Effector memory CD8-positive, alpha-beta T cell (primary cell): ENCODE measurements at regions not wholly inside any gene's neighbourhood (a gene's known extent, or its start where the extent isn't known, plus 50 kb on each side); places are given as distances from the start of the nearest gene placed in this dataset.

Experiments used
- ATAC-seq: fragments of 150-1000 bp; cut with Tn5 transposase; replicated peaks from 2 replicates; pipeline ENCODE4 v1.10.0; 2021; ENCODE audit warnings: mild to moderate bottlenecking, moderate library complexity
- DNase-seq, 3 experiments: peaks; one replicate each; pipeline ENCODE4 v3.0.0; 2021
- H3K27ac Mint-ChIP-seq, 2 donors: one replicate each; pipeline ENCODE4 v1.8.0; 2022; ENCODE audit warnings: mild to moderate bottlenecking in 2 of 2, mixed read lengths in 2 of 2, moderate library complexity in 2 of 2
- H3K27me3 Mint-ChIP-seq, 2 donors: one replicate each; pipeline ENCODE4 v1.8.0; 2022; ENCODE audit warnings: mixed read lengths in 2 of 2
- H3K36me3 Mint-ChIP-seq: one replicate; pipeline ENCODE4 v1.8.0; 2022; ENCODE audit warnings: mild to moderate bottlenecking, moderate library complexity, mixed read lengths; ENCODE audit not compliant: insufficient read depth
- H3K4me1 Mint-ChIP-seq, 2 donors: one replicate each; pipeline ENCODE4 v1.8.0; 2022; ENCODE audit warnings: low read depth in 2 of 2, mixed read lengths in 2 of 2
- H3K4me3 Mint-ChIP-seq, 2 donors: one replicate each; pipeline ENCODE4 v1.8.0; 2022; ENCODE audit warnings: mild to moderate bottlenecking in 2 of 2, mixed read lengths in 2 of 2, moderate library complexity in 2 of 2
- H3K9me3 Mint-ChIP-seq, 2 donors: one replicate each; pipeline ENCODE4 v1.8.0; 2022; ENCODE audit warnings: mixed read lengths in 2 of 2

DNA sequence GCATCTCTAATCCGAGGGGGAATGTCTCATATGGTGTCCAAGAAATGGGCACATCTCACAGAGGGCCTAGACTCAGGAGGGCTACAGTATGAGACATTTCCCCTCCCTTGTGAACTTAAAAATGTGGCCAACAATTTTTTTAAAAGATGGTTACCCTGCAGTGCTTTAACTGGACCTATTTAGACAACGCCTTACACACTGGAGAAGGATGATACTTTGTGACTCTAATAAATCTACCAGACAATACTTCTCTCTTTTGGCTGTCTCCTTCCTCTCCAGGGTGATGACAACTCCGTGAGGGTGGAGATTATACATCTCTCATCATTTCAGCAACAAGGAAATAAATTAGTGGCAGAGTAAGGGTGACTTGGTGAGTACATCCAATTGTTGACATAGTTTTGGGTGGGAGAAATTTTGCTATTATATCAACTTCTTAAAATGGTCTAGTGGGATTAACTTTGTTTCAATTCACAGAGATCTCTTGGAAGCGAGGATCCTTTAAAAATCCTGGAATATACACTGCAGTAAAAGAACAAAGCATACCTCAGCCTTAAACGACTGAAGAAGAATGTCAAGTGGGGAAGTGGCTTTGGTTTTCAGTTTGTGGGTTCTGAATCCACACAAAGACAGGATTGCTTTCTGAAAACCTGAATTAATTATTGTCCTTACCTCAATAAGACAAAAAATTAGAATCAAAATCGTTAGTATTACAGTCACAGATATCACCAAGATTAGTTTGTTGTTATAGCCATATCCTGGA is 89.8 kb downstream of the KPNA2 start:
- peaks cover 40% of the 10 kb centered on the region for H3K36me3 Mint-ChIP-seq
- ATAC-seq, result no peak
- peak overlapping the region; percentile 16 to 21 for H3K27ac Mint-ChIP-seq
- peaks cover 10 to 23% of the 10 kb centered on the region in 2 donors for H3K4me1 Mint-ChIP-seq
- H3K4me3 Mint-ChIP-seq, result no peak overlapping the region
- H3K9me3 Mint-ChIP-seq, result no peaks in the 10 kb centered on the region
- no peak for DNase-seq
- no peaks in the 10 kb centered on the region for H3K27me3 Mint-ChIP-seq

DNA sequence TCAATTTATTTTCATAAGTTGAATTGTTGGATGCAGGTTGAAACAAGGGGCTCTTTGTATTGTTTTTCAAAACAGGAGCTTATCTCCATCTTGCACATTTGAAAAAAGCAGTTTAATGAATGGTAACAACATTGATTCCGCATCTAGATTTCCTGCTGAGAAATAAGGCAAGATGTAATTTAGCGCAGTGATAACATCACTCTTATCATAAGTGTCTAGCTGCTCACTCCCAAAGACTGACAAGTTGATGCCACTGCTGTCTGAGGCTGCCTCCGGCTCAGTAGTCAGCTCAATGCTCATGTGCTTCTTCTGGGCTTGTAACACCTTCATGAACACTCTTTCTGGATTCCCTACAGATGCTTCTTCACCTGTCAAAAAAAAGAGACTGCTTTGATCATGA is 92.4 kb downstream of the KPNA2 start:
- ATAC-seq (no peak), DNase-seq (no peak)
- no peaks in the 10 kb centered on the region for H3K9me3 Mint-ChIP-seq
- H3K4me1 Mint-ChIP-seq, result peaks cover 10 to 14% of the 10 kb centered on the region in 2 donors
- H3K27me3 Mint-ChIP-seq, result no peaks in the 10 kb centered on the region
- no peak overlapping the region for H3K27ac Mint-ChIP-seq
- peaks cover 42% of the 10 kb centered on the region for H3K36me3 Mint-ChIP-seq
- no peak overlapping the region for H3K4me3 Mint-ChIP-seq

DNA sequence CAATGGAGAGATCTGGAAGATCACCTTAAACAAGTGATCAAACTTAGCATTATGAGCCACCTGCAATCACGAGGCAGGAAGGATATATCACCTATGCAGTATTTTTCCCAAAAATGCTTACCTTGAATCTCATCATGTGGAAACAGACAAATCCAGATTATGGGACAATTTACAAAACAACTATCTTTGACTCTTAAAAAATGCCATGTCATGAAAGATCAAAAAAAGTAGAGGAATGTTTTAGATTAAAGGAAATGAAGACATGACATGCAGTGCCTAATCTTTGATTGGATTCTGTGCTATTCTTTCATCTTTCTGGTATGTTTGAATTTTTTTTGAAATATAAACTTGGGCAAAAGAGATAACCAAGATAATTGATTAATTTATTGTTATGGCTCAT is 95.9 kb downstream of the KPNA2 start:
- Mint-ChIP-seq H3K27ac (no peak overlapping the region), H3K9me3 (no peaks in the 10 kb centered on the region), H3K4me1 (peaks cover 5 to 6% of the 10 kb centered on the region in 2 donors), H3K36me3 (peaks cover 22% of the 10 kb centered on the region), H3K4me3 (no peak overlapping the region), H3K27me3 (no peaks in the 10 kb centered on the region)
- DNase-seq, result no peak
- no peak for ATAC-seq

DNA sequence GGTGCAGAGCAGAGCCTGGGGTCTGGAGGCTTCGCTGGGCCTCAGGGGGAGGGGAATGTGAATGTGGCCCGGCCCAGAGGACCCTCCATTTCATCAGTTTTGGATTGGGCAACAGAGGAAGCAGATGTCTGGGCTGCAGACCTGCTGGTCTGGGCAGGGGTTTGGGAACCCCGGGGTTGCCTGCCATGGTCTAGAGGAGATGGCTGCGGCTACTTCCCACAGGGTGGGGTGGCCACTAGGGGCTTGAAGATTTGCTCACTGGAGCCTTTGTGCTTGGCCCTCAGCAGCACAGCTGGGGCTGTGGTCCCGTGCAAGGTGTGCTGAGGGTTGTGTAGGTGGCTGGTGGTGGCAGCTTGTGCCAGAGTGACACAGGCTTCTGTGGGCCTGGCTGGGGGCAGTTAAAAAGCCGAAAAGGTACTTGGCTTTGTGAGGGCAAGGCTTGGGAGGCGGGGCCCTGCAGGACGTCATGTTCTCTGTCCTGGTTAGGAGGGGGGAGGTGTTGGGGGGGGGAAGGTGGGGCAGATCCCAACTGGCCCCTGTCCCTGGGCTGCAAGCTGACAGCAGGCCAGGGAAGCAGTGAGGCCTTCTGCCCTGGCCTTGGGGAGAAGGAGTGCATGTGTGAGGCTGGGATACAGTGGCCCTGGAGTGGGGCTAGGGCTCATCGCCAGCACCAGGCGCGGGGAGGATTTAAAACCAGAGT is 98.0 kb downstream of the KPNA2 start:
- Mint-ChIP-seq H3K27ac (peak overlapping the region; percentile 63 to 67), H3K4me3 (no peak overlapping the region), H3K9me3 (no peaks in the 10 kb centered on the region), H3K36me3 (peaks cover 12% of the 10 kb centered on the region), H3K27me3 (no peaks in the 10 kb centered on the region), H3K4me1 (peaks cover 3 to 6% of the 10 kb centered on the region in 2 donors)
- ATAC-seq (no peak), DNase-seq (no peak)

DNA sequence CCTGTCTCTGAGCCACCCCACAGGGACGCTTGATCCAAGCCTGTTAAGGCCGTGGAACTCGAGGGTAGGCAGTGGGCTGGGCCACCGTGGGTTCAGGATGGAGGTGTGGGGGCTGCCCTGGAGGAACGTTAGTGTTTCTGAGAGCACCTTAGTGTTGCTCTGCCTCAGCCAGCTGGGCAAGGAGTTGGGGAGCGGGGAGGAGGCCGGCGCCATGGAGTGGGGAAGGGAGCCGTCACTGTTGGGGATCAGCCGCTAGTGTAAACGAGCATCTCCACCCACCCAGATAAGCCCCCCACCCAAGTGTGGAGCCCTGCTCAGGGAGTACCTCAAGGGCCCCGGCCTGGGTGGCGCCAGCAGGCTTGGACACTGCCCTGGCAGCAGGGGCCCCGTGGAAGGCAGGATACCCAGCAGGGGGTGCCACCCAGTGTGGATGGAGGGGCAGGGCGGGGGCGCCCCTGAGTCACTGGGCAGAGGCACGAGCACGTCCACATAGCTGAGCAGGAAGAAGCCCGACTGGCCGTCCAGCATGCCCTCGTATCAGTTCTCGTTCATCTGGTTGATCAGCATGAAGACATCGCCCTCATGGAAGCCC is 98.6 kb downstream of the KPNA2 start:
- DNase-seq (no peak), ATAC-seq (no peak)
- no peaks in the 10 kb centered on the region for H3K9me3 Mint-ChIP-seq
- H3K4me1 Mint-ChIP-seq, result peaks cover 3 to 6% of the 10 kb centered on the region in 2 donors
- no peak overlapping the region for H3K4me3 Mint-ChIP-seq
- no peak overlapping the region for H3K27ac Mint-ChIP-seq
- peaks cover 8% of the 10 kb centered on the region for H3K36me3 Mint-ChIP-seq
- no peaks in the 10 kb centered on the region for H3K27me3 Mint-ChIP-seq

DNA sequence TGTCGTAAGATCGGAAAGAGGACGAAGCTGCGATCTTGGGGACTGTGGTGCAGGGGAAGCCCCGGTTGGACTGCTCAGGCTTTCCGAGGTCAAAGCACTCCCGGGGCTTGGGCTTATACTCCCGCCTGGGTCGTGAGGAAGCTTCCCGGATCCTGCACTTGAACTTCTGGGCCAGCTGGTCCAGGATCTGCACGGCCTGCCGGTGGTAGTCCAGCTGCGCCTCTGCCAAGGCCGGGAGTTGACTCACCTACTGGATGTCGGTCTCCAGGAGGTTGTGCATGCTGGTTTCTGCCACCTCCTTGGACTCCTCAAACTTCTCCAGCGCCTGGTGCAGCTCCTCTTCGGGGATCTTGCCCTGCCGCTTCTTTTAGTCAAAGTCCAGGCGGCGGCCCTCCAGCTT is 99.2 kb downstream of the KPNA2 start:
- H3K4me3 Mint-ChIP-seq, result no peak overlapping the region
- no peaks in the 10 kb centered on the region for H3K27me3 Mint-ChIP-seq
- H3K27ac Mint-ChIP-seq, result no peak overlapping the region
- H3K36me3 Mint-ChIP-seq, result peaks cover 7% of the 10 kb centered on the region
- peaks cover 3 to 6% of the 10 kb centered on the region in 2 donors for H3K4me1 Mint-ChIP-seq
- no peak for DNase-seq
- H3K9me3 Mint-ChIP-seq, result no peaks in the 10 kb centered on the region
- no peak for ATAC-seq

DNA sequence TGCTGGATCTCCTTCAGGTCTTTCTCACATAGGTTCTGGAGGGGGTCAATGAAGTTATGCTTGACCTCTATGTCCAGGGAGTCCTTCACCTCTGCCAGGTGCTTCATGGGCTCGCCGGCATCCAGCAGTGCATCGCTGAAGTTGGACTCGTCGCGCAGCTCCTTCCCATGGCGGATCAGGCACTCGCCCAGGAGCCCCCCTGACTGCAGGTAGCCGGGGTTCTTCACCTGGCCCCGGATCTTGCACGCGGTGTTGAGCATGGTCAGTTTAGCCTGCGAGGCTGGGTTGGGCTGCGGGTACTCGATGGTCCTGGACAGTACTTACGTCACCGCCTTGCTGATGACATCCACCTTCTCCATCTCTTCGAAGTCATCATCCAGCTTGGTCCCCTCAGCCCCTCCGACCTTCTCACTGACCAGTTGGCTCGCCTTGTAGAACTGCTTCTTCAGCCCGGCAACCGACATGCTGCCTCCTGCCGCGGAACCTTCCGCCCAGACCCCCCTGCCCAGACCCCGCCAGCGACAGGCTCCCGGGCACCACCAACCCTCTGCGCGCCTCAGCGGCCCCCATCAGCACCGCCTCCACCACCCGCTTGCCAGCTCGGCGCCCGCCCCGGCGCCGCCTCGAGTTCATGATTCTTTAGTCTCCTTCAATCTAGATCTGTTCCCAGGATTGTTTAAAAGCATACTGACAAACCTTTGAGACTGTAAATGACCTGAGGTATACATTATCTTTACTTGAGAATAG is 99.8 kb downstream of the KPNA2 start:
- no peaks in the 10 kb centered on the region for H3K9me3 Mint-ChIP-seq
- no peak overlapping the region for H3K4me3 Mint-ChIP-seq
- H3K36me3 Mint-ChIP-seq, result peaks cover 7% of the 10 kb centered on the region
- H3K27ac Mint-ChIP-seq, result peak overlapping the region in 1 of 2 donors; percentile 44
- no peaks in the 10 kb centered on the region for H3K27me3 Mint-ChIP-seq
- DNase-seq (no peak), ATAC-seq (no peak)
- H3K4me1 Mint-ChIP-seq, result peaks cover 3 to 4% of the 10 kb centered on the region in 2 donors

DNA sequence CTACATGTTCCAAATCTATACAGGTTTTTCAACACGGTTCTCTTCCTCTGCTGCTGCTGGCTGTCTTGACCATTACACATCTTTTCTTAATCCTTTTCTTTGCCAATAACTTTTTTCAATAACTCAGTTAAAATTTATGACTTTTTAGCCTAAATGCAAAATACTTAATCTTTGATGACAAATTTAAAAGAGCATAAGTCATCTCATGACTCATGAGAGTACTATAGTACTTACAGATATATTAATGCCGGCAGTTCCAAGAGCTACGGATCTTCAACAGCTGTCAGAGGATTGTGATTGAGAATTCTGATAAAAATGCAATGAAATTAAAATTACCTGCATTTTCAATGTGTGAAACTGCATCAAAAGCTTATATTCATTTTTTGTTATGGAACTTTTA is 105.5 kb downstream of the KPNA2 start:
- no peaks in the 10 kb centered on the region for H3K4me1 Mint-ChIP-seq
- H3K27ac Mint-ChIP-seq, result no peak overlapping the region
- no peaks in the 10 kb centered on the region for H3K36me3 Mint-ChIP-seq
- ATAC-seq, result no peak
- no peak for DNase-seq
- no peaks in the 10 kb centered on the region for H3K27me3 Mint-ChIP-seq
- H3K4me3 Mint-ChIP-seq, result no peak overlapping the region
- no peaks in the 10 kb centered on the region for H3K9me3 Mint-ChIP-seq

DNA sequence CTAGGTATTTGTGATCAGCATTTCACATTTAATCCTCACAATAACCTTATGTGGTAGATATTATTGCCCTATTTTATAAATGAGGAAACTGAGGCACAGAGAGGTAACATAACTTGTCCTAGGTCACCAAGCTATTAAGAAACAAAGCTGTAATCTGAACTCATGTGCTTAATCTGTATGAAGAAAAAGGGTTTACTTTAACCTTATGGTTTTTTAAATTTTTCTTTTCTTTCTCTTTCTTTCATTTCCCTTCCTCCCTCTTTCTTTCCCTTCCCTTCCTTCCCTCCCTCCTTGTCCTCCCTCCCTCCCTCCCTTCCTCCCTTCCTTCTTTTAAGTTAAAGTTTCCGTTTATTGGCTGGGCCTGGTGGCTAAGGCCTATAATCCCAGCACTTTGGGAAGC is 105.2 kb upstream of the AMZ2 start:
- Mint-ChIP-seq H3K27ac (no peak overlapping the region), H3K4me3 (no peak overlapping the region), H3K4me1 (no peaks in the 10 kb centered on the region), H3K27me3 (peaks cover 0 to 5% of the 10 kb centered on the region in 2 donors), H3K9me3 (no peaks in the 10 kb centered on the region), H3K36me3 (no peaks in the 10 kb centered on the region)
- DNase-seq (no peak), ATAC-seq (no peak)

DNA sequence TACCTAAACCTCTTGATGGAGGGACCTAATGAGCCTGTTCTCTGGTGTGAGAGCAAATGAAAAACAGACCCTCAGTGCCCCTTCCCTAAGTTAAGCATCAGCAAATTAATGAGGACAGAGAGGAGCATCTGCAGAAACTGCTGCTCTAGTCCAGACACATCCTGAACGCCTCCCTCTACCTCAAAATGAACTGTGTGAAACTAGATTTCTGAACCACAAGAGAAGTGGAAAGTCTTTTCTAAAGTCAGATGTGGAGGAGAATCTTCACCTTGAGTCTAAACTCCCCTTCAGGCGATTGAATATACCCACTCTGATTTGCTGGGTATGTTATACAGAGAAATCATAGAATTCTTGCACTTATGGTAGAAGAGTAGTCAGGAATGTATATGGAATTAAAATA is 104.4 kb upstream of the AMZ2 start:
- Mint-ChIP-seq H3K4me1 (no peaks in the 10 kb centered on the region), H3K4me3 (no peak overlapping the region), H3K27me3 (peaks cover 0 to 5% of the 10 kb centered on the region in 2 donors), H3K9me3 (no peaks in the 10 kb centered on the region), H3K27ac (no peak overlapping the region), H3K36me3 (no peaks in the 10 kb centered on the region)
- DNase-seq, result no peak
- ATAC-seq, result no peak

DNA sequence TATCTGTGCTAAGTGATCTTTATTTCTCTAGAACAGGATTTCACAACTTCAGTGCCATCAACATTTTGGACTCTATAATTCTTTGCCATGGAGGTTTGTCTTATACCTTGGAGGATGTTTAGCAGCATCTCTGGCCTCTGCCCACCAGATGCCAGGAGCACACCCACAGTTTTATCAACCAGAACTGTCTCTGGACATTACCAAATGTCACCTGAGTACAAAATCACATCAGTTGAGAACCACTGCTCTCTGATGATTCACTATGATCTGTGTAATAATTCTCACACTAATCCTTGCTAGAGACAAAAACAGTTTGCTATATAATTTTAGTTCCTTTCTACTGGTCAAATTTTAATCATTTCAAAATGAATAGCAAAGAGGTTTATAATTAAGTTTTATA is 102.8 kb upstream of the AMZ2 start:
- Mint-ChIP-seq H3K27ac (no peak overlapping the region), H3K9me3 (no peaks in the 10 kb centered on the region), H3K4me3 (no peak overlapping the region), H3K27me3 (peaks cover 0 to 5% of the 10 kb centered on the region in 2 donors), H3K36me3 (no peaks in the 10 kb centered on the region), H3K4me1 (peaks cover 0 to 6% of the 10 kb centered on the region in 2 donors)
- DNase-seq, result no peak
- no peak for ATAC-seq

DNA sequence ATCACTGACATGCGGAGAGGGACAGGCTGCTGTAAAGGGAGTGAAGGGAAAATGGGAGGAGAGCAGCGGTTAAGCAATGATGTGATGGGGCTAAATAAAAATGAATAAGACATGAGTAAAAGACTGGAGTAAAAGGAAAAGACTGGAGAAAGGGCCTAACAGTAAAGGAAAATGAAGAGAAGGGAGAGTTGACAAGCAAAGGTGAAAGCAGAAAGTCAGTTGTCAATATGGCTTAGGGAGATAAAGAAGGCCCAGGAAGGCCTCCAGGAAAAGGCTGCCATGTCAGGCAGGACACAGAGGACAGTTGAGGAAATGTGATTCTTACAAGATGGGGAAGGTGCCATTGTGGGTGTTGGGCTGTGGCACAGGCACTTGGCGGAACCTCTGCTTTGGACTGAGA is 98.9 kb upstream of the AMZ2 start:
- no peaks in the 10 kb centered on the region for H3K36me3 Mint-ChIP-seq
- no peaks in the 10 kb centered on the region for H3K9me3 Mint-ChIP-seq
- H3K27me3 Mint-ChIP-seq, result peaks cover 0 to 5% of the 10 kb centered on the region in 2 donors
- peaks cover 0 to 7% of the 10 kb centered on the region in 2 donors for H3K4me1 Mint-ChIP-seq
- no peak for DNase-seq
- no peak overlapping the region for H3K4me3 Mint-ChIP-seq
- no peak overlapping the region for H3K27ac Mint-ChIP-seq
- ATAC-seq, result no peak

DNA sequence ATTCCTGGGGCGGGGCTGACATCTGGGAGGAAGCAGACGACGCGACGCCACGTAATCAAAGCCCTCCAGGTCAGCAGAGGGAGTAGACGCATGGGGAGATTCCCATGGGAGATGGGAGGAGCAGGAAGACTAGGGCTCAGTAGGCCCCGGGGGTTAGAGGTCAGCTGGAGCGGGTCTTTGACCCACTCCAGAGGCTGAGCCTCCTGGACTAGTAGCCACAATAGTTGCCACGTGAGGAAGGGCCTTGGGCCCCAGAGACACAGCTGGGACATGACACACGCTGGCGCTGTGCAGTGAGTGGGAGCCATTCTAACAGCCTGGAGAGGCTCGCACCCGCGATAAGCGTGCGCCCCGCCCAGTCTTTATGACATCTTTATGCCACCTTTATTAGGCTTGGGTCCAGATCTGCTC is 95.7 kb upstream of the AMZ2 start:
- Mint-ChIP-seq H3K9me3 (no peaks in the 10 kb centered on the region), H3K4me1 (peaks cover 0 to 7% of the 10 kb centered on the region in 2 donors), H3K4me3 (no peak overlapping the region), H3K27ac (no peak overlapping the region), H3K27me3 (no peaks in the 10 kb centered on the region), H3K36me3 (no peaks in the 10 kb centered on the region)
- ATAC-seq (no peak), DNase-seq (no peak)
